ENCODE measurements at regions not wholly inside any gene's neighbourhood (a gene's known extent, or its start where the extent isn't known, plus 50 kb on each side); places are given as distances from the start of the nearest gene placed in this dataset.

- Histone ChIP-seq H3K36me3 (no peaks in the 10 kb centered on the region), H3K27me3 (no peaks in the 10 kb centered on the region), H3K27ac (no peak overlapping the region), H3K4me3 (no peak overlapping the region), H3K9me3 (no peaks in the 10 kb centered on the region), H3K4me1 (no peaks in the 10 kb centered on the region)
- no peak for DNase-seq (ENCODE audit: low spot score in 2 of 2)
- 14% methylated on average over 1 of the region's 1 CpG for WGBS
- TF ChIP-seq EP300 (IDR thresholded peaks at IDR 0.05) (no peak), CTCF (IDR thresholded peaks at IDR 0.05) (peak in 1 of 2 donors; percentile 52)
These were observed 103.8 kb upstream of the QRFPR start for GRCh38 chr4:121484633-121485032.

GRCh38 chr4:121479808-121480207, 99.0 kb upstream of the QRFPR start:
- Histone ChIP-seq H3K27ac (no peak overlapping the region), H3K27me3 (no peaks in the 10 kb centered on the region), H3K4me3 (no peak overlapping the region), H3K36me3 (no peaks in the 10 kb centered on the region), H3K9me3 (no peaks in the 10 kb centered on the region), H3K4me1 (no peaks in the 10 kb centered on the region)
- no peak for DNase-seq (ENCODE audit: low spot score in 2 of 2)
- WGBS: 25% methylated on average over 1 of the region's 1 CpG
- no peak for TF ChIP-seq POLR2A (IDR thresholded peaks at IDR 0.05)
- TF ChIP-seq CTCF (IDR thresholded peaks at IDR 0.05): no peak
- TF ChIP-seq POLR2AphosphoS5 (IDR thresholded peaks at IDR 0.05): no peak
- no peak for TF ChIP-seq EP300 (IDR thresholded peaks at IDR 0.05)

GRCh38 chr4:121477480-121477879, 96.7 kb upstream of the QRFPR start:
- no peak overlapping the region for H3K27ac ChIP-seq
- H3K36me3 ChIP-seq: no peaks in the 10 kb centered on the region
- no peak for DNase-seq (ENCODE audit: low spot score in 2 of 2)
- no peak overlapping the region for H3K4me3 ChIP-seq
- H3K9me3 ChIP-seq: no peaks in the 10 kb centered on the region
- WGBS: 82% methylated on average over 2 of the region's 2 CpGs
- no peaks in the 10 kb centered on the region for H3K4me1 ChIP-seq
- H3K27me3 ChIP-seq: no peaks in the 10 kb centered on the region
- no peak for TF ChIP-seq POLR2A (IDR thresholded peaks at IDR 0.05)
- TF ChIP-seq CTCF (IDR thresholded peaks at IDR 0.05): no peak
- no peak for TF ChIP-seq EP300 (IDR thresholded peaks at IDR 0.05)
- TF ChIP-seq POLR2AphosphoS5 (IDR thresholded peaks at IDR 0.05): no peak

- no peak for TF ChIP-seq EP300 (IDR thresholded peaks at IDR 0.05)
- TF ChIP-seq CTCF (IDR thresholded peaks at IDR 0.05): no peak
- TF ChIP-seq POLR2A (IDR thresholded peaks at IDR 0.05): no peak
- TF ChIP-seq POLR2AphosphoS5 (IDR thresholded peaks at IDR 0.05): no peak
- 91% methylated on average over 1 of the region's 1 CpG for WGBS
These were observed 96.3 kb upstream of the QRFPR start for GRCh38 chr4:121477079-121477478.

GRCh38 chr4:121472937-121473721, 92.3 kb upstream of the QRFPR start:
- Histone ChIP-seq H3K4me1 (no peaks in the 10 kb centered on the region), H3K27ac (no peak overlapping the region), H3K36me3 (no peaks in the 10 kb centered on the region), H3K4me3 (no peak overlapping the region), H3K27me3 (no peaks in the 10 kb centered on the region), H3K9me3 (no peaks in the 10 kb centered on the region)
- no peak for DNase-seq (ENCODE audit: low spot score in 2 of 2)
- no peak for TF ChIP-seq POLR2A (IDR thresholded peaks at IDR 0.05)
- TF ChIP-seq EP300 (IDR thresholded peaks at IDR 0.05): no peak
- no peak for TF ChIP-seq POLR2AphosphoS5 (IDR thresholded peaks at IDR 0.05)
- no peak for TF ChIP-seq CTCF (IDR thresholded peaks at IDR 0.05)
- 74% methylated on average over 2 of the region's 2 CpGs for WGBS

More at GRCh38 chr4:121477079-121477478, 96.3 kb upstream of the QRFPR start:
- Histone ChIP-seq H3K27ac (no peak overlapping the region), H3K4me1 (no peaks in the 10 kb centered on the region), H3K27me3 (no peaks in the 10 kb centered on the region), H3K4me3 (no peak overlapping the region), H3K36me3 (no peaks in the 10 kb centered on the region), H3K9me3 (no peaks in the 10 kb centered on the region)
- DNase-seq (ENCODE audit: low spot score in 2 of 2): no peak

All from suprapubic skin (tissue), 4 donors.